IPS-20b (cell line): ENCODE measurements at regions not wholly inside any gene's neighbourhood (a gene's known extent, or its start where the extent isn't known, plus 50 kb on each side); places are given as distances from the start of the nearest gene placed in this dataset.

ENCODE experiments used
- H3K27ac ChIP-seq: one replicate; pipeline ENCODE4 v1.5.1; 2013; ENCODE audit warnings: low read length
- H3K27me3 ChIP-seq: 2 replicates; pipeline ENCODE4 v1.6.1; 2013; ENCODE audit warnings: mild to moderate bottlenecking, low read length, inconsistent platforms; ENCODE audit not compliant: insufficient read depth
- H3K36me3 ChIP-seq: 2 replicates; pipeline ENCODE4 v1.6.1; 2013; ENCODE audit warnings: low read depth, mild to moderate bottlenecking, inconsistent platforms, low read length, moderate library complexity; ENCODE audit not compliant: insufficient read depth
- H3K4me1 ChIP-seq: 2 replicates; pipeline ENCODE4 v1.6.1; 2013; ENCODE audit warnings: mild to moderate bottlenecking, control low read depth, inconsistent platforms, low read length, moderate library complexity; ENCODE audit not compliant: insufficient read depth
- H3K4me3 ChIP-seq: 2 replicates; pipeline ENCODE4 v1.5.1; 2013; ENCODE audit warnings: mild to moderate bottlenecking, low read length, inconsistent platforms
- H3K9ac ChIP-seq: 2 replicates; pipeline ENCODE4 v1.6.1; 2013; ENCODE audit warnings: low read depth, mild to moderate bottlenecking, inconsistent platforms, low read length, moderate library complexity
- H3K9me3 ChIP-seq: 2 replicates; pipeline ENCODE4 v1.6.1; 2013; ENCODE audit warnings: mild to moderate bottlenecking, low read depth, low read length, inconsistent platforms; ENCODE audit not compliant: insufficient read depth

DNA sequence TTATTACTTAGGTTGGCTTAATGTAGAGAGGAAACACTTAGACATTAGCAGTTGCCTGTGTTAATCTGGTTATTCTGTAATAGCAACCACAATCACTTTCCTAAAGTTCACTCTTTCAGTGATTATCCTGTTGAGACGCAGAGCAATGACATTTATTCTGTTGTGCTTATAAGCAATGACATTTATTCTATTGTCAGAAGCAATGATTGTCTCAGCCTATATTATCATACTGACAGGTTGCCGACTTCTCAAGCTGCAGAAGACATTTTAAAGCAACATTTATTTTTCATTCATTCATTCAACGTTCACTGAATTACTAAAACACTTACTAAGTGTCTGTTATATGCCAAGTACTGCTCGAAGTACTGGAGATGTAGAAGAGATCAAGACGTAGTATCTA lies 193.5 kb upstream of the SLITRK3 start:
- no peak overlapping the region for H3K9ac ChIP-seq
- no peaks in the 10 kb centered on the region for H3K27me3 ChIP-seq

DNA sequence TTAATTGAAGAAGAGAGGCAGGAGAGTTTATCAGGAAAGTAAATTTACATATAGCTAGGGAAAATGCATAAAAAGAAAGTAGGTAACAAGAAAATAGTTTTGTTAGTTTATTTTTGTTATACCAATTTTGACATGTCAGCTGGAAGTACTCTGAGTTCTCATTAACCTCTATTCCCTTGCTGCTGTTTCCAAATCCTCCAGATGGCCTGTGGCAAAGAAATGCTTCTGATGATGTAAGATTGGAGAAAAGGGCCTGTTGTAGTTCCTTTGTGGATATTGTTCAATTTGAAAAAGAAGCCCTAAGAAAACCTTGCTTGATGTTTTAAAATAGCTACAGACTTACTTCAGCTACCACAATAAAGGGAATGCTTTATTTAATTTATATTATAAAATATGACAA lies 192.9 kb upstream of the SLITRK3 start:
- Histone ChIP-seq H3K27ac (no peak overlapping the region), H3K36me3 (no peaks in the 10 kb centered on the region), H3K4me3 (no peak overlapping the region), H3K9ac (no peak overlapping the region), H3K4me1 (no peaks in the 10 kb centered on the region), H3K27me3 (no peaks in the 10 kb centered on the region), H3K9me3 (no peaks in the 10 kb centered on the region)

More for the DNA sequence above, 193.5 kb upstream of the SLITRK3 start:
- Histone ChIP-seq H3K4me1 (no peaks in the 10 kb centered on the region), H3K27ac (no peak overlapping the region), H3K4me3 (no peak overlapping the region), H3K36me3 (no peaks in the 10 kb centered on the region), H3K9me3 (no peaks in the 10 kb centered on the region)

DNA sequence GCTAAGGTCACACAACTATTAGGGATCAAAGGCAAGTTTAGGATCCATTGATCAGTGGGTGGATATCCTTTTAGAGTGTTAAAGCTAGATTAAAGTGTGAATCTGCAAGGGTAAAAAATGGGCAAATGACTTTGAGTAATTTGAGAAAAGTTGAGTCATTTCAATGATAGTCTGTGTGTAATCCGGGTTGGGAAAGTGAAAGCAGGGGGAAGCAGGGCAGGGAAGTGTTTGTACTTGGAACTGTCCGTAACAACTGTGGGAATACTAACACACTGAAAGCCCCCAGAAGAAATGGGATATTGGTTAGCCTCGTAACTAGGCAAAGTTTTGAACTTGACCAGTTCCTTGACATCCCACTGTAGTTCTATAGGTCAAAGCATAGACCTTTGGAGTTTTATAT lies 187.2 kb upstream of the SLITRK3 start:
- no peaks in the 10 kb centered on the region for H3K4me1 ChIP-seq
- no peak overlapping the region for H3K4me3 ChIP-seq

DNA sequence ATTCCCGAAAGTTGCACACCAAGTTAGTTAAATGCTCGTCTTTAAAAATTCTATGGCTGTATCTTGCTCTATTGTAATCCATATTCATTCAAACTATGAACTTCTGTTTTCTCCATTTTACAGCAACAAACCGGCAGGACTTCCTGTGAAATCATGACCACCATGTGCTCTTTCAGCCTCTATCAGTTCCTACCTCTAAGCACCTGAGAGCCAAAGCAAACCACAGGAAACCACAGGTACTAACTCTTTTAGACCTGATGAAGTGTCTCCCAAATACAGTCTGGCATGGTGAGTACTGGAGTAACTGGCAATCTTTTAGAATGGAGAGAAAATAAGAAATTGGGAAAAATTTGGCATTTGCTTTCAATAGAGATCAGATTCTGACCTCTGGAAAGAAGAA lies 186.5 kb upstream of the SLITRK3 start:
- H3K9ac ChIP-seq: no peak overlapping the region
- no peaks in the 10 kb centered on the region for H3K9me3 ChIP-seq
- no peaks in the 10 kb centered on the region for H3K36me3 ChIP-seq
- H3K27me3 ChIP-seq: no peaks in the 10 kb centered on the region
- no peak overlapping the region for H3K4me3 ChIP-seq
- no peaks in the 10 kb centered on the region for H3K4me1 ChIP-seq
- no peak overlapping the region for H3K27ac ChIP-seq

More for the DNA sequence above, 187.2 kb upstream of the SLITRK3 start:
- no peak overlapping the region for H3K27ac ChIP-seq
- H3K9me3 ChIP-seq: no peaks in the 10 kb centered on the region
- no peaks in the 10 kb centered on the region for H3K36me3 ChIP-seq
- no peak overlapping the region for H3K9ac ChIP-seq
- H3K27me3 ChIP-seq: no peaks in the 10 kb centered on the region

DNA sequence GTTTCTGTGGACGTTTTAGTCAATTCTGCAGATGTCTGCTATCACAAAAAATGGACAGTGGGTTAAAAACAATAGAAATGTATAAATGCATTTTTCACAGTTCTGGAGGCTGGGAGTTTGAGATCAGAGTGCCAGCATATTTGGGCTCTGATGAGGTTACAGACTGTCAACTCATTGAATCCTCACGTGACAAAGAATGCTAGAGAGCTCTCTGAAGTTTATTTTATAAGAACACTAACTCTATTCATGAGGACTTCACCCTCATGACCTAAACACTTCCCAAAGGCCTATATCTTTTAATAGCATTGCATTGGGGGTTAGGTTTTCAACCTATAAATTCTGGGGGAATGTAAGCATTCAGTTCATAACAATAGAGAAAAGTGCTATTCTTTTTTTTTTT lies 182.6 kb upstream of the SLITRK3 start:
- H3K27ac ChIP-seq: no peak overlapping the region
- H3K9me3 ChIP-seq: no peaks in the 10 kb centered on the region
- H3K4me1 ChIP-seq: no peaks in the 10 kb centered on the region
- no peak overlapping the region for H3K9ac ChIP-seq
- H3K36me3 ChIP-seq: no peaks in the 10 kb centered on the region
- no peaks in the 10 kb centered on the region for H3K27me3 ChIP-seq
- H3K4me3 ChIP-seq: no peak overlapping the region

DNA sequence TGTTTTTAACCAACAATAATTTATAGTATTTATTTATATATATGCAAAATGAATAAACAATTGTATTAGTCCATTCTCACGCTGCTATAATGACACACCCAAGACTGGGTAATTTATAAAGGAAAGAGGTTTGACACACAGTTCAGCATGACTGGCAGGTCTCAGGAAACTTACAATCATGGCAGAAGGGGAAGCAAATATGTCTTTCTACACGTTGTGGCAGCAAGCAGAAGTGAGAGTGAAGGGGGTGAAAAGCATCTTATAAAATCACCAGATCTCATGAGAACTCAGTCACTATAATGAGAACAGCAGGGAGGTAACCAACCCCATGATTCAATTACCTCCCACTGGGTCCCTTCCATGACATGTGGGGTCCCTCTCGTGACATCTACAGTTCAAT lies 162.8 kb upstream of the SLITRK3 start:
- Histone ChIP-seq H3K27ac (no peak overlapping the region), H3K36me3 (no peaks in the 10 kb centered on the region), H3K4me3 (no peak overlapping the region), H3K4me1 (no peaks in the 10 kb centered on the region), H3K27me3 (no peaks in the 10 kb centered on the region), H3K9ac (no peak overlapping the region), H3K9me3 (no peaks in the 10 kb centered on the region)

DNA sequence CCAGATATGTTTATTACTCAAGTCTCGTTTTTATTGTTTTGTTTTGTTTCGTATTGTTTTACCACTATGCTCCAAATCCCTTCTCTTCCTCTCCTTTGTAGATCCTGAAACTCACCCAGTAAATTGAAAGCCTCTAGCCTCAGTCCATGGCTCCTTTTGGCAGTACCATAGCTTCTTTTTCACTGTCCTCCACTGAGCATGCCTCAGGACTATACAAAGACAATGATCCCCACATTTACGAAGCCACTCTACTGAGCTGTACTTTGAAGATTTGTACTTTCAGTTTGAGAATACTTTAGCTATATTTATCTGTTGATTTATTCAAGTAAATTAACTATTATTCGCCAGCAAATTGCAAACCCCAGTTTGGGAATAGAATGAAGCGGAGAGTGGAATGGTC lies 159.1 kb upstream of the SLITRK3 start:
- no peak overlapping the region for H3K9ac ChIP-seq
- no peaks in the 10 kb centered on the region for H3K4me1 ChIP-seq
- H3K9me3 ChIP-seq: no peaks in the 10 kb centered on the region
- no peaks in the 10 kb centered on the region for H3K36me3 ChIP-seq
- no peak overlapping the region for H3K4me3 ChIP-seq
- H3K27me3 ChIP-seq: no peaks in the 10 kb centered on the region
- no peak overlapping the region for H3K27ac ChIP-seq

DNA sequence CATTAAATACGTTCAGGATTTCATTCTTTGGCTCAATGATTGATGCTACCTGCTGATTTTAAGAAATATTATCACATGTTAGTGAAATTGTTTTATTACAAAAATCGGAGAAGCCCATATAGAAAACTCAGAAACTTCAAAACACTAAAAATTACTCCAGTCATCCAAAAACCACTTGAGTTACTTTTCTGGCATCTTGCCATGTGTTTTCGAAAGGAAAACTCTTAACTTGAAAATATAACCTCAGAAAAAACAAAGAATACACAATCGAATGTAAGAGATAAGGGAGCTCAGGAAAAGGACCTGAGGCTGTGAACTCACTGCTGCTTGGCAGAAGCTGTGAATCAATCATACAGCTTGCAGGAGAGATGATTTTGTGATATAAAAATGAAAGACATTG lies 151.3 kb upstream of the SLITRK3 start:
- no peaks in the 10 kb centered on the region for H3K9me3 ChIP-seq
- no peaks in the 10 kb centered on the region for H3K27me3 ChIP-seq
- H3K27ac ChIP-seq: no peak overlapping the region
- H3K4me3 ChIP-seq: no peak overlapping the region
- H3K4me1 ChIP-seq: no peaks in the 10 kb centered on the region
- no peak overlapping the region for H3K9ac ChIP-seq
- H3K36me3 ChIP-seq: no peaks in the 10 kb centered on the region

DNA sequence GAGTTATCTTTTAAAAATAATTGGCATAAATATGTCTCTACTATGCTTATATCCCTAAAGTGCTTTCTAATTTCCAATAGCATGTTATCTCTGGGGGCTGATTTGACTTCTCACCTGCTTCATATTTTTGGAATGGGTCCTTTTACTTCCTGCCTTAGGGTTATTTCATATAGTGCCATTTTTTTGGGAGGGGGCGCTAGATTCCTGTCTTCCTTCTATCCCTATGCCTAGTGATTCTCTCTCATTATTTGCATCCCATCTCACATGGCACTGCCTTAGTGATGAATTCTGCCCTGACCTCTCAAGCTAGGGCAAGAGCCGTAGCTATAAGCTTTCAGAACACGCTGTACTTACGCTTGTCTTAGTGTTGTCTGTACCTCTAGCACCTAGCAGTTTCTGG lies 150.3 kb upstream of the SLITRK3 start:
- Histone ChIP-seq H3K27me3 (no peaks in the 10 kb centered on the region), H3K9ac (no peak overlapping the region)

DNA sequence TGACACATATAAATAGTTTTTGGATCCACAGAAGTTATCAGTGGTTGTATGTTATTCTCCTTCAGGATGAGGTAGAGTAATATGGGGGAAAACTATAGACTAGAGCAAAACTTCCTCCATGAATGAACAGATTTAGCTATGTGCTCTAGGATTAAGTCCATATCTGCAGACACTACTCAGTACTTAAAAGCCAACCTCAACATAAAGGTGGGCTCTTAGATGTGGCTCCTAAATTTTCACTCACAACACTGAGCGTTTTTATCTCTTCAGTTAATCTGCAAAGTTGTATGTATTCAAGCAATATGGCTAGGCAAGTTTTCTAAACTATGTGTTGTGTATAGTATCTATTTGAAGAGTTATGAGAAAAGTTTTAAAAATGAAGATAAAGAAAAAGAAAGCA lies 147.0 kb upstream of the SLITRK3 start:
- Histone ChIP-seq H3K27me3 (no peaks in the 10 kb centered on the region), H3K36me3 (no peaks in the 10 kb centered on the region), H3K27ac (no peak overlapping the region), H3K9me3 (no peaks in the 10 kb centered on the region), H3K4me1 (no peaks in the 10 kb centered on the region), H3K4me3 (no peak overlapping the region), H3K9ac (no peak overlapping the region)

More for the DNA sequence above, 150.3 kb upstream of the SLITRK3 start:
- no peak overlapping the region for H3K4me3 ChIP-seq
- no peaks in the 10 kb centered on the region for H3K4me1 ChIP-seq
- H3K36me3 ChIP-seq: no peaks in the 10 kb centered on the region
- no peaks in the 10 kb centered on the region for H3K9me3 ChIP-seq
- no peak overlapping the region for H3K27ac ChIP-seq

DNA sequence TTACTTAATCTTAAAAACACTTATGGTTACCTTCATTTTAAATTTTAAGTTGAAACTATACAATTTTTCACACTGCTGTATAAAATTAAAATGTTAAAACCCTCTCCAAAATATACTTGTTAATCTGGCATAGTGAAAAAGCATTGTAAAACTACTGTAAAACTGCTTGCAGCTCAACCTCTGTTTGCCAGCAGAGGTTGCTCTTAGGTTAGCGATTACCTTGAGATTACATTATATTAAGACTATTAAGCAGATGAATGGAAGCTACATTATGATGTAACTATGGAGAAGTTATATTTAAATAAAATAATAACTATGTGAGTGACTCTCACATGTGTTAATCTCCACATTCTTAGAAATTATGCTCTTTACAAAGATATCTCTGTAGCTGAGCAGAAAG lies 143.6 kb upstream of the SLITRK3 start:
- H3K9me3 ChIP-seq: no peaks in the 10 kb centered on the region
- H3K36me3 ChIP-seq: no peaks in the 10 kb centered on the region
- no peaks in the 10 kb centered on the region for H3K4me1 ChIP-seq
- no peak overlapping the region for H3K9ac ChIP-seq
- no peak overlapping the region for H3K4me3 ChIP-seq
- H3K27ac ChIP-seq: no peak overlapping the region
- H3K27me3 ChIP-seq: no peaks in the 10 kb centered on the region

DNA sequence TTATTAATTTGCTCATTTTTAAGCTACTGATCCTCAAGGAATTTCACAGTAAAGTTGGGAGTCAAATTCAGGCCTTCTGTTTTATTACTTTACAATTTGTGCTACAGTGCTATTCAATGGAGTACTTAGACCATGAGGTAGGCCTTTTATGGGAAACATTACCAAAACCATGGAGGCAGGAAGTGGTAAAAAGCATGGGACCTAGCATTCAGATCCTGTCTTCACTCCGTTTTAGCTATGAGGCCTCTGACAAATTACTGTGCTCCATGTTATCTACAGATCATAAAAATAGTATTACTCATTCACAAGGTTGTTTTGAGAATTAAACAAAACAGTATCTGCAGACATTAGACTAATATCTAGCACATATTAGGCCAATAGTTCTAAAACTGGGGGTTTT lies 140.6 kb upstream of the SLITRK3 start:
- H3K9ac ChIP-seq: no peak overlapping the region
- no peaks in the 10 kb centered on the region for H3K9me3 ChIP-seq
- no peak overlapping the region for H3K27ac ChIP-seq
- H3K4me3 ChIP-seq: no peak overlapping the region
- H3K27me3 ChIP-seq: no peaks in the 10 kb centered on the region
- H3K36me3 ChIP-seq: no peaks in the 10 kb centered on the region
- H3K4me1 ChIP-seq: no peaks in the 10 kb centered on the region
